NT2/D1 (cell line): ENCODE measurements at regions not wholly inside any gene's neighbourhood (a gene's known extent, or its start where the extent isn't known, plus 50 kb on each side); places are given as distances from the start of the nearest gene placed in this dataset.
A peak's percentile ranks its signal among the peaks of the same experiment; 100 is the strongest.
"Not testable (repeated sequence)": the region's sequence is repeated elsewhere in the genome, so short reads cannot be mapped to it uniquely, and the experiment has no call there.

Experiments used
- DNase-seq: peaks from one replicate; pipeline ENCODE4 v3.0.0-alpha.2; 2011; ENCODE audit warnings: low read depth, low spot score
- H3K27me3 ChIP-seq: 2 replicates; pipeline ENCODE4 v1.6.0; 2011; ENCODE audit warnings: mild to moderate bottlenecking; ENCODE audit not compliant: insufficient read length, insufficient read depth
- H3K36me3 ChIP-seq: 2 replicates; pipeline ENCODE4 v1.6.1; 2011; ENCODE audit warnings: mild to moderate bottlenecking, low read length, mixed read lengths; ENCODE audit not compliant: insufficient read depth, insufficient read length
- H3K4me1 ChIP-seq: 2 replicates; pipeline ENCODE4 v1.5.1; 2011; ENCODE audit not compliant: insufficient read depth, insufficient read length
- H3K4me3 ChIP-seq: 2 replicates; pipeline ENCODE4 v1.5.1; 2011; ENCODE audit warnings: low read depth; ENCODE audit not compliant: insufficient read length
- H3K9ac ChIP-seq: 2 replicates; pipeline ENCODE4 v1.6.0; 2011; ENCODE audit warnings: low read depth; ENCODE audit not compliant: insufficient read length
- H3K9me3 ChIP-seq: 2 replicates; pipeline ENCODE4 v1.5.1; 2011; ENCODE audit warnings: mild to moderate bottlenecking, low read length; ENCODE audit not compliant: insufficient read depth

DNA sequence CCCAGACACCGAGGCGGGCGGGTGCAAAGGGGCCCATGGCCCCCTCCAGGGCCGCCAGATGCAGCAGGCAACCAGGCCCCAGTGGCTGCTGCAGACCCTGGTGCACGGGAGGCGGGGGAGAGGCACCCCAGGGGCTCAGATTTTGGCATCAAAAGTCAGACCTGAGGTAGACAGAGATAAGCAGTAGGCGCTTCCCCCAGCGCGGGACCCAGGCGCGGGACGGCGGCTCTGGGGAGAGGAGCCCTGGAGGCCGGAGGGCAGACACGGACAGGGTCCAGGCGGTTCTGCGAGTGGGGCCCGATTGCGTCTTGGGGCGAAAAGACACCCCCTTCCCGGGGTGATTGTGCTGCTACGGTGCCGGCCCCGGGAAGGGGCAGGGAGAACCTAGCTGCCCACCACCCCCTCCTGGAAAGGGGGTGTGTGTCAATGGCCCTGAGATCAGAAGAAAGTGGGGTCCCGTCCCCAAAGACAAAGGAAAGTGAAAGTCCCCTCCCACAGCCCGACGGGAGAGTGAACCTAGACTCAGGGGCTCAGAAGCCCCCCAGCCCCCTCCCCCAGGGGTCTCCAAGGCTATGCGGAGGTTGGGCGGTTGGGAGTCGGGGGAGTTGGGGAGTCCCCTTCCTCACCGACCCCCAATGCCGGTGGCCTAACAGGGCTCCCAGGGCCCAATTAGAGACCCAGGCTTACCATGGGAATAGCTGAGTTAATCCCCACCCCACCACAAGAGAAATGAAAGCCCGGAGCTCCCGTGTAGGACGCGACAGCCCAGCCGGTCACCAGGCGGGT is 178.5 kb downstream of the SPATA31A1 start:
- H3K9me3 ChIP-seq, H3K36me3 ChIP-seq, H3K27me3 ChIP-seq, H3K4me1 ChIP-seq, H3K4me3 ChIP-seq, H3K9ac ChIP-seq, DNase-seq: not testable (repeated sequence)

DNA sequence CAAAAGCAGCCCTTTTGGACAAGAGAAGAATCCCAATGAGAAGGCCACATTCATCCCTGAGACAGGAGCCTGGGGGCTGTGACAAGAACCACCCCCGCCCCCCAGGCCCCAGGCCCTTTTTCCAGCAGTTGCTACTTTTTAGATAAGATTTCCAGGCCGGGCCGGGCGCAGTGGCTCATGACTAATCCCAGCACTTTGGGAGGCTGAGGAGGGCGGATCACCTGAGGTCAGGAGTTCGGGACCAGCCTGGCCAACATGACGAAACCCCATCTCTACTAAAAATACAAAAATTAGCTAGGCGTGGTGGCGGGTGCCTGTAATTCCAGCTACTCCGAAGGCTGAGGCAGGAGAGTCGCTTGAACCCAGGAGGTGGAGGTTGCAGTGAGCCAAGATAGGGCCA is 179.4 kb downstream of the SPATA31A1 start:
- H3K4me1 ChIP-seq, H3K9me3 ChIP-seq, H3K9ac ChIP-seq, DNase-seq, H3K4me3 ChIP-seq, H3K36me3 ChIP-seq, H3K27me3 ChIP-seq: not testable (repeated sequence)

DNA sequence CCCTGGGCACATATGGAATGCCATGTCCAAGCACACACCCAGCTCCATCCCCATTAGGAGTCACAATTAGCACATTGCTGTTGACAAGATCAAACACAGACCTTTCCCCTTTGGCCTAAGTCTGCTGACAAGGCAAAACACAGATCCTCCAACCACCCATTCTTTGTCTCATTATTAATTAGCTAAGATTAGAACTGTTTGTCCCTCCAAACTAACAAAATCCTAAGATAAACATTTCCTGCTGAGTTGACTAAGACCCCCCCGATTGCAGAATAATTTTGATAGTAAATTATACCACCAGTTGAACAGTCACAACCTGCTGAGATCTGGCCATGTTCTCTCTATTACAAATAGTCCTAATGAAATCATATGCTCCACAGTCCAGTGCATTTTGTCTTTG is 186.7 kb downstream of the SPATA31A1 start:
- H3K36me3 ChIP-seq, H3K4me1 ChIP-seq, H3K4me3 ChIP-seq, H3K9me3 ChIP-seq, H3K27me3 ChIP-seq, H3K9ac ChIP-seq, DNase-seq: not testable (repeated sequence)

DNA sequence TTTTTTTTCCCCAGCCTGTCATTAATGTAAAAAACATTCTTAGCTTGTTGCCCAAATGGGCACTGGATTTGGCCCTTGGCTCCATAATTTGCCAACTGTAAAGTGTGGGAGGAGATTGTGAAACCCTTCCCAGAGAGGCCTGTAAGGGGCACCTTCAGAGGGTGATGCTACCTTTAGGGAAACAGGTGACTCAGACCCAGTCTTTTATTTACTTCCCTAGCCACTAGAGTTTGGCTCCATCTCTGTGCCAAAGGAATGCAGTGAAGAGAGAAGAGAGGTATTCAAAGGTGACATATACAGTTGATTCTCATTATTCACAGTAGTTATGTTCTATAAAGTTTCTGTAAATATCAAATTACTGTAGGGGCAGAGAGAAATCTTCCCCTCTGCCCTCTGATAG is 189.6 kb downstream of the SPATA31A1 start:
- DNase-seq, H3K9me3 ChIP-seq, H3K27me3 ChIP-seq, H3K36me3 ChIP-seq, H3K4me3 ChIP-seq, H3K4me1 ChIP-seq, H3K9ac ChIP-seq: not testable (repeated sequence)

DNA sequence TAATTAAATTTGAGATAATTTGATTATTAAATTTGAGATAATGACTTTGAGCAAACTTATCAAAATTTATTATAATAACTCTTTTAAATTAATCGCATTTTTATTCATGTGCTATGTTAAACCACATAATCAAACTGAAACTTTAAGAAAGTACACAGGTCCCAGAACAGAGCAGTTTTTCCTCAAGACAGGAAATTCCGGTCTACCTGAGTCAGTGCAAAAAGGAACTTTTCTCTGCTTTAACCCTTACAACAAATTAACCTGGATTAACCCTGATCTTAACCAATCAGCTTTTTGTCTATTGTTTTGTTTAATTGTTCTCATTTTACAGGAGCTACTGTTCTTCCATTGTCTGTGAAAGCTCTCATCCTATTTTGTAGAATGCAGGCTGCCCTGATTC is 195.1 kb downstream of the SPATA31A1 start:
- H3K4me3 ChIP-seq, H3K9me3 ChIP-seq, H3K36me3 ChIP-seq, H3K9ac ChIP-seq, DNase-seq, H3K4me1 ChIP-seq, H3K27me3 ChIP-seq: not testable (repeated sequence)

DNA sequence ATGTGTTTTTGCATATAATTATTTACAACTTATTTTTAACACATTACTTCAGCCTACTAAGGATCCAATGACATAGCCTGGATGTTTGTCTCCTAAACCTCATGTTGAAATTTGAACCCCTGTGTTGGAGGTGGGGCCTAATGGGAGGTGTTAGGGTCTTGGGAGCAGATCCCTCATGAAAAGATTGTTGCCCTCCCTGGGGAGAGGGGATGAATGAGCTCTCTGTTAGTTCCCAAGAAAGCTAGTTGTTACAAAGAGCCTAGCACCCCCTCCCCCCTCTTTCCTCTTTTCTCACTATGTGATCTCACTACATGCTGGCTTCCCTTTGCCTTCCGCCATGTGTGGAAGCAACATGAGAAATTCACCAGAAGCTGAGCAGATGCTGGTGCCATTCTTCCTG is 196.1 kb downstream of the SPATA31A1 start:
- H3K9me3 ChIP-seq, H3K27me3 ChIP-seq, H3K36me3 ChIP-seq, H3K4me1 ChIP-seq, H3K9ac ChIP-seq, H3K4me3 ChIP-seq: not testable (repeated sequence)
- DNase-seq: peak; percentile 96

DNA sequence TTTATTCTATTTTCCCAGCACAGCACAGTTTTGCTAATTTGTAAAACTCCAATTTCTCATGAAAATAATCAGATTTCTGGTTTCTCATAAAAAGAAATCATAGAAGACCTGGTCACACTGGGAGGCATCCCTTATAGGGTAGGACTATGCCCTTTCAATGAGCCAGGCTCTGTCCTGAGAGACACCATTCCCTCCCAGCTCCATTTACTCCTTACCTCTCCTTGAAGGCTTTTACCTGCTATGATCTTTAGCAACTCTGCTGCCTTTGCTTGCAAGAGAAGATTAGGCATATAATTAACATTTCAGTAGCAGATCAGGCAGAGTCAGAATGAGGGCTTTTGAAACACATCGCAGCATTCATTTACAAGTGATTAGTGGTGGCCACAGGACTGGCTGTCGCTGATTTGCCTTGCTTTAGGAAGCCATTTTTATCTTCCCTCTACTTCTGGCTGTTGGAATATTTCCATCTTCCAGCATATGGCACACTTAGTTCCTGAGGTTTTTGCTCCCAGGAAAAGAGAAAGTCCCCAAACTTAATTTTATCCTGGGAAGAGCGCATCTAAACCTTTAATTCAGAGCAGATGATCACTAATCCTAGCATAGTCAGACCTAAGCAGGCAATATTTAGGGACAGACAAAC is 196.9 kb downstream of the SPATA31A1 start:
- not testable (repeated sequence) for DNase-seq, H3K9ac ChIP-seq, H3K9me3 ChIP-seq, H3K4me1 ChIP-seq, H3K4me3 ChIP-seq, H3K27me3 ChIP-seq, H3K36me3 ChIP-seq

DNA sequence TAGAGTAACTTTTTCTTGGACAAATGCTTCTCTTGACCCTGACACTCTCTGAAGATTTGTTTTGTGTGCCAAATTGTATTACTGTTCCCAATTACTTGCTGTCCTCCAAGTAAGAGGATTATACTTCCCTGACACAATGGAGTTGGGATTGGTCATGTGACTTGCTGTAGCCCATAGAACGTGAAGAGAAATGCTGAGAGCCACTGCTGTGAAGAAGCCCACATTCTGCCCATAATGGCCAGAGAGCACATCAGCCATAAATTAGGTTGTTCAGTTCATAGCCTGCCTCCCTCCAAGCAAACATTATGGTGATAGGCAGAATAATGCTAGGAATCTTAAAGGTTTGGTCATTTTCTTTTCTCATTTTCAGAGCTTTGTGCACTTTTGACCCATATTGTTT is 198.9 kb downstream of the SPATA31A1 start:
- H3K36me3 ChIP-seq, H3K9me3 ChIP-seq, H3K9ac ChIP-seq, H3K4me1 ChIP-seq, H3K4me3 ChIP-seq, DNase-seq, H3K27me3 ChIP-seq: not testable (repeated sequence)

DNA sequence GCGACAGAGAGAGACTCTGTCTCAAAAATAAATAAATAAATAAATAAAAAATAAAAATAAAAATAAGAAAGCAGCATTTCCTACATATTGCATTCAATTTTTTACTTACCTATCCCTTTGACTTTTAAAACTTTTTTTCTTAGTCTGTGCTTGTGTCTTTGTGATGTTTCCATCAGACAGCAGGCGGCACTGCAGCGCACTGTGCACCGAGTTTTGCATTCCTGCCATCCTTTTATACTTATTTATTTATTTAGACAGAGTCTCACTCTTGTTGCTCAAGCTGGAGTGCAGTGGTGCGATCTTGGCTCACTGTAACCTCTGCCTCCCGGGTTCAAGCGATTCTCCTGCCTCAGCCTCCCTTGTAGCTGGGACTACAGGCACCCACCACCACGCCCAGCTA is 203.9 kb downstream of the SPATA31A1 start:
- not testable (repeated sequence) for H3K27me3 ChIP-seq, H3K9ac ChIP-seq, H3K4me1 ChIP-seq, H3K9me3 ChIP-seq, DNase-seq, H3K4me3 ChIP-seq, H3K36me3 ChIP-seq

DNA sequence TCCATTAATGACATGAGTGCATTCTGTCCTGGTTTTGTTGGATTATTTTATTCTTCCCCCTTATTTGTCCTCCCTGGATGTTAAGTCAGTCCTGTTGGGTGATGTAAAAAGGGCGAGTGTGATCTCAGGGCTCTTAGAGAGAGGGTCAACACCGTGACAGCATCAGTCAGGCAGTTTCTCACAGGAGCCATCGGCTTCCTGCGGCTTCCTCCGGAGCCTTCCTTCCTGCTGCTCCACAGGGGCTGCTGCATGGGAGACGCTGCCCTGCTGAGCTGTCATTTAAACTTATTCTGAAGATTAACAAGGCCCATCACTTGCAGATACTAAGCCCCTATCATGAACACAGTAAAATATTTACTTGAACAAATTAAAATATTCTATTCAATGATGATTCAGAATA is 211.3 kb downstream of the SPATA31A1 start:
- H3K36me3 ChIP-seq, H3K9me3 ChIP-seq, H3K27me3 ChIP-seq, H3K9ac ChIP-seq, H3K4me3 ChIP-seq, H3K4me1 ChIP-seq: not testable (repeated sequence)
- peak; percentile 47 for DNase-seq

DNA sequence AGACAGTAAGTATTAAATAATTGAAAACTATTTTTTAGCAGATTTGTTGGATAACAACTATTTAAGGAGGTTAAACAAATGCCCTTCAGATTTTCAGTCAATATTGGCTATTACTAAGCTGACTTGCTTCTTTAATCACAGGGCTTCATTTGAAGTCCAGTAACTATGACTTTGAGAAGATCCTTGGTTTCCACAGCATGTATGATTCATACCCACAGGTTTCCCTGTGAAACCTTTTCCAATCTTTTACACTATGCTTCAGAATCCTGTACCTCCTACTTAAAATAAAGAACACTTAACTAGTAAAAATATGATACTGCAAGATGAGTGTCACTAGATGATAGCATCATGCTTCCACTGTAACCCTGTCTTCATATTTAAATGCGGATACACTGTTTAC is 211.9 kb downstream of the SPATA31A1 start:
- H3K4me3 ChIP-seq, H3K9me3 ChIP-seq, H3K27me3 ChIP-seq, H3K9ac ChIP-seq, H3K4me1 ChIP-seq, H3K36me3 ChIP-seq, DNase-seq: not testable (repeated sequence)

DNA sequence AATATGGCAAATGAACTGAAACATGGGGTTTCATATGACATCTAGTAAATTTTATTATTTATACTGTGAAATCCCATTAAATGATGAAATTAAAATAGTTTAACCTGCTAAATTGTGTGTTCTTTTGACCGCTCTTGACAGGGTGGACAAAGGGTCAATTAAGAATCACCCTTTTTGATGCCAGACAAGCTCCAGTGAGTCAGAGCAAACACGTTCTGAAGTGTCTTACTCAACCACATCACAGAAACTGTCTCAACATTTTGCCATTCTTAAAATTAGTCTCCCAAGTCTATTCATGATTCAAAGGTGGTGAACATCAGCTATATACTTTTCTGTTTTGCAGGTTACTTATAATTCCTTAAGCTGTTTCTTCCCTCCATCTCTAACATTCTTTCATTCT is 213.4 kb downstream of the SPATA31A1 start:
- H3K4me1 ChIP-seq, H3K9ac ChIP-seq, H3K36me3 ChIP-seq, H3K9me3 ChIP-seq, DNase-seq, H3K27me3 ChIP-seq, H3K4me3 ChIP-seq: not testable (repeated sequence)
